ENCODE measurements at regions not wholly inside any gene's neighbourhood (a gene's known extent, or its start where the extent isn't known, plus 50 kb on each side); places are given as distances from the start of the nearest gene placed in this dataset.
"Not testable (repeated sequence)": the region's sequence is repeated elsewhere in the genome, so short reads cannot be mapped to it uniquely, and the experiment has no call there.

- DNase-seq (ENCODE audit: low read depth in 1 of 2, low spot score in 1 of 2): no peak
Measured at GRCh38 chr20:12570371-12570770, 438.4 kb upstream of the SPTLC3 start.

GRCh38 chr20:12573442-12573841 lies 435.3 kb upstream of the SPTLC3 start:
- DNase-seq (ENCODE audit: low read depth in 1 of 2, low spot score in 1 of 2): no peak

- no peak for DNase-seq (ENCODE audit: low read depth in 1 of 2, low spot score in 1 of 2)
Measured at GRCh38 chr20:12575352-12576095, 433.2 kb upstream of the SPTLC3 start.

GRCh38 chr20:12577213-12577612 lies 431.6 kb upstream of the SPTLC3 start:
- DNase-seq (ENCODE audit: low read depth in 1 of 2, low spot score in 1 of 2): no peak

- DNase-seq (ENCODE audit: low read depth in 1 of 2, low spot score in 1 of 2): no peak
Measured at GRCh38 chr20:12581644-12582289, 427.0 kb upstream of the SPTLC3 start.

- DNase-seq (ENCODE audit: low read depth in 1 of 2, low spot score in 1 of 2): not testable (repeated sequence)
Measured at GRCh38 chr20:12582710-12583109, 426.1 kb upstream of the SPTLC3 start.

- no peak for DNase-seq (ENCODE audit: low read depth in 1 of 2, low spot score in 1 of 2)
Measured at GRCh38 chr20:12591949-12592470, 416.8 kb upstream of the SPTLC3 start.

- DNase-seq (ENCODE audit: low read depth in 1 of 2, low spot score in 1 of 2): no peak
Measured at GRCh38 chr20:12592756-12593155, 416.0 kb upstream of the SPTLC3 start.

GRCh38 chr20:12593342-12593873 lies 415.4 kb upstream of the SPTLC3 start:
- no peak for DNase-seq (ENCODE audit: low read depth in 1 of 2, low spot score in 1 of 2)

GRCh38 chr20:12594410-12595088 lies 414.2 kb upstream of the SPTLC3 start:
- no peak for DNase-seq (ENCODE audit: low read depth in 1 of 2, low spot score in 1 of 2)

GRCh38 chr20:12595841-12596240 lies 412.9 kb upstream of the SPTLC3 start:
- DNase-seq (ENCODE audit: low read depth in 1 of 2, low spot score in 1 of 2): no peak

- DNase-seq (ENCODE audit: low read depth in 1 of 2, low spot score in 1 of 2): no peak
Measured at GRCh38 chr20:12596863-12597262, 411.9 kb upstream of the SPTLC3 start.

- DNase-seq (ENCODE audit: low read depth in 1 of 2, low spot score in 1 of 2): no peak
Measured at GRCh38 chr20:12597551-12597950, 411.2 kb upstream of the SPTLC3 start.

- no peak for DNase-seq (ENCODE audit: low read depth in 1 of 2, low spot score in 1 of 2)
Measured at GRCh38 chr20:12598894-12599293, 409.9 kb upstream of the SPTLC3 start.

GRCh38 chr20:12599494-12599893 lies 409.3 kb upstream of the SPTLC3 start:
- DNase-seq (ENCODE audit: low read depth in 1 of 2, low spot score in 1 of 2): no peak

- DNase-seq (ENCODE audit: low read depth in 1 of 2, low spot score in 1 of 2): no peak
Measured at GRCh38 chr20:12605751-12606150, 403.0 kb upstream of the SPTLC3 start.

- no peak for DNase-seq (ENCODE audit: low read depth in 1 of 2, low spot score in 1 of 2)
Measured at GRCh38 chr20:12610871-12611270, 397.9 kb upstream of the SPTLC3 start.

- no peak for DNase-seq (ENCODE audit: low read depth in 1 of 2, low spot score in 1 of 2)
Measured at GRCh38 chr20:12614764-12615163, 394.0 kb upstream of the SPTLC3 start.

- DNase-seq (ENCODE audit: low read depth in 1 of 2, low spot score in 1 of 2): no peak
Measured at GRCh38 chr20:12617076-12617475, 391.7 kb upstream of the SPTLC3 start.

- no peak for DNase-seq (ENCODE audit: low read depth in 1 of 2, low spot score in 1 of 2)
Measured at GRCh38 chr20:12623870-12624269, 384.9 kb upstream of the SPTLC3 start.

GRCh38 chr20:12627485-12627884 lies 381.3 kb upstream of the SPTLC3 start:
- DNase-seq (ENCODE audit: low read depth in 1 of 2, low spot score in 1 of 2): no peak
